Endometrial microvascular endothelial cells (primary cell): ENCODE measurements at regions not wholly inside any gene's neighbourhood (a gene's known extent, or its start where the extent isn't known, plus 50 kb on each side); places are given as distances from the start of the nearest gene placed in this dataset.
"Not testable (repeated sequence)": the region's sequence is repeated elsewhere in the genome, so short reads cannot be mapped to it uniquely, and the experiment has no call there.

ENCODE experiments used
- in situ Hi-C: cut with HindIII; loops from 2 replicates; pipeline ENCODE4 v1.10.0; 2017; ENCODE audit warnings: low sequenced_read_pairs, low pct_unique_long_range_greater_than_20kb; ENCODE audit errors: inconsistent ontology term

DNA sequence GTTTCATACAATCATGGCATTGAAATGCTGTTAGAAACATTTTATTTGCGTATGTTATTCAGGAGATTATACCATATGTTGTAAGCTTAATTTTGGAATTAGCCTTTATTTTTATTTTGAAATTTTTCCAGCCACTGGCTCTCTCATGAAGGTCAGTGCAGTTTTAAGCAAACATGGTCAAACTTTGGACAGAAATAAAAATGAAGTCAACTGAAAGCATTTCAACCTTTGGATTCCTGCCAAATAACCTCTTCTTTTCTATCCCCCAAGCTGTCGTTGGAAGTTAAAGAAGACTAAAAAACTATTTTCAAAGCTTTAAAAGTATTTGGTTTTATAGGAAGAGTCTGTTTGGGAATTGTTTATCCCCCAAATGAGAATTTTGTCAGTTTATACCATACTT is 846.6 kb downstream of the MCTP2 start:
- in situ Hi-C loops, result no loop called here

DNA sequence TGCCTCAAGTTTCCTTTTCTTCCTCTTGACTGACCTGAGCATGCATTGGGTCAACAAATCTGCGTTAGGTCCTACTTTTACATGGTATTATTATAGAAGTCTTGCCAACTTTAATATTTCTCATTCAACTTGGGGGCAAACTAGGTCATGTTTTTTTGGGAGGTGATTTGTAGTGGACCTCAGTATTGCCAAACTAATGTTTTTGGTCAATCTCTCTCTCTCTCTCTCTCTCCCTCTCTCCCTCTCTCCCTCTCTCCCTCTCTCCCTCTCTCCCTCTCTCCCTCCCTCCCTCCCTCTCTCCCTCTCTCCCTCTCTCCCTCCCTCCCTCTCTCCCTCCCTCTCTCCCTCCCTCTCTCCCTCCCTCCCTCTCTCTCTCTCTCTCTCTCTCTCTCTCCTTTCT is 848.9 kb downstream of the MCTP2 start:
- in situ Hi-C loops, result not testable (repeated sequence)

DNA sequence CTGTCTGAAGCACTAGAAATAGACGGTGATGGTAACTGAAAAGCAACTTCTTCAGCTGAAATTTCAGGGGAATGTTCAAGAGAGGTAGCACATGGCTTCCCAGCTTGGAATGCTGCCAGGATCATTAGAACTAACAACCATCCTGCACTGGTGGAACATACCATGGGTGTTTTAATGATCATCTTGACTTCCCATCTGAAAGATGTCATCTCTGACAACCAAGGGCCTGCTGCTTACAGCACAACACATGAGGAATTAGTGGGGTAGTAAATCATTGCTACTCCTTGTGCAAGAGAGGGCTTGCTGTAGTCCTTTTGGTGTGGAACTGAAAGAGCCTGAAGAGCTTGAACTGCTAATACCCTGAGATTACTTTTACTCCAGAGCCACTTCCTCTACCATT is 853.7 kb downstream of the MCTP2 start:
- in situ Hi-C loops, result no loop called here

DNA sequence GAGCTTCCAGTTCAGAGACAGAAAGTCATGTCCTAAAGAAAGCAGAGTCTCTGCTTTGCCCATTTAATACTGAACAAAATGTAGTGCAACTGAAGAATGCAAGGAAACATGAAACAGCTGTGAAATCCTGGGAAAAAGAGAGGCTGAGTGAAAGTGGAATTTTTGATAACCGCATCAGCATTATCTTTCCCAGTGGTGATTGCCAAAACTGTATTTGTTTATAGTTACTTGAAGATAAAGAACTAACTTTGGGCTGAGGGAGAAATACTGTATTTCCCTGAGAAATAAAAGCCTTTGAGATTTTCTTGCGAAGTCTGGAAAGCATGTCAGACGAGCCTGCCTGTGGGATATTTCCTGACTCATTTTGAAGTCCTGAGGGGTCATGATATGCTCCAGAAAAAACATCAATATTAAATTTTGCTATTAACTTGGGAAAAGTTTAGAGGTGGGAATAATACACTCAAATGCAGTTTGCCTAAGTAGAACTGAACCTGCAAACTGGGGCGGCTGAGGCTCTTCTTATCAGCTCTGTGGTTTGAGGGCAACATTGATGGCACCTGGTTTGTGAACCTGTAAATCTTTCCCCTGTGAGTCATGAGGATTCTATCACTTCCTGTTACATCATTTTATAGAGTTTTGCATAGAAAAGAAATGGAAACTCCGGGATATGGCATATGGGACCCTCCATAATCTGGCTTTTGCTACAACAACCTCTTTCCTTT is 855.3 kb downstream of the MCTP2 start:
- in situ Hi-C loops, result no loop called here

DNA sequence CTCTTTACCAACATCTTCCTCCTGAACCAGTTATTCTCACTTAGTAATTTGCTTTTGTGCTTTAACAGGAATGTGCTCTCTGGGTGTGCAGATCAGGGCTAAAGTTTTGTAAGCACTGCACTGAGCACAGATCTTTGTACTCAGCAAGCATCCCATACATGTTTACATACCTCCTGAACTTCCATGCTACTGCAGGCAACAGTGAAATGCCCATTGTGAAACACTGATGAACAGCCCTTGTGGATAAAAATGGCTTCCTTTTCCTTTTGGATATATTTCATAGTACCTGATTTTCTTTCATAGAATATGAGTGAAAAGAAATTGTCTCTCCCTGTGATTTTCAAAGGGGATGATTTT is 855.9 kb downstream of the MCTP2 start:
- in situ Hi-C loops, result no loop called here

DNA sequence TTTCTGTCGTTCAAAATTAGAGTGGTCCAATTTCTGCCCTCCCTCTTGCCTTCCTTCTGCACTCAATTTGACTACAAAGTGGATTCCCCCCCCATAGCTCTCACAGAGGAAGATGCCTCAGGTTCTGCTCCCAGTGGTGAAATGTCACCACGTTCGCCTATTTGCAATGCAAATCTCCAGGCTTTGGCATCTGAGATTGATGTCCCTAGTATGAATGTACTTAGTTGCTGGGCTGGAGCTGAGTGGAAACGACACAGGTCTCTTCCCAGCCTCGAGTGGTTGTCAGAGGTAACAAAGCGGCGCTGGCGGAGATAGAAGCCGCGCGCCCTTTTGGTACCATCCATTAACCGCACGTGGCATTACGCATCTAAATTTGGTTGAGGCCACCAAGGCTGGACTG is 860.1 kb downstream of the MCTP2 start:
- in situ Hi-C loops, result no loop called here

DNA sequence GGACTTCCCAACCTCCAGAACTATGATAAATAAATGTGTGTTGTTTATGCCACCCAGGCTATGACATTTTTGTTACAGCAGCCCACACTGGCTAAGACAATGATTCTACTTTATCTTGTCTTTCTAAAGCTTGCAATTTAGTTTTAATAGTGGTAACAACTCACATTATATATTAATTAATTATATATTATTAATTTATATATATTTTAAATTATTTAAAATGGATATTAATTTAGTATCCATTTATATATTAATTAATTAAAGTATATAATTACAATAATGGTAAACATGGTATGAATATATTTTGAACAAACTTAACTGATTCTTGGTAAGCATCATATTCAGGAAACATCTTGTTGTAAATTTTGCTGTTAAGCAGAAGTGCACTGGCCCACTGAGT is 863.9 kb downstream of the MCTP2 start:
- in situ Hi-C loops, result no loop called here

DNA sequence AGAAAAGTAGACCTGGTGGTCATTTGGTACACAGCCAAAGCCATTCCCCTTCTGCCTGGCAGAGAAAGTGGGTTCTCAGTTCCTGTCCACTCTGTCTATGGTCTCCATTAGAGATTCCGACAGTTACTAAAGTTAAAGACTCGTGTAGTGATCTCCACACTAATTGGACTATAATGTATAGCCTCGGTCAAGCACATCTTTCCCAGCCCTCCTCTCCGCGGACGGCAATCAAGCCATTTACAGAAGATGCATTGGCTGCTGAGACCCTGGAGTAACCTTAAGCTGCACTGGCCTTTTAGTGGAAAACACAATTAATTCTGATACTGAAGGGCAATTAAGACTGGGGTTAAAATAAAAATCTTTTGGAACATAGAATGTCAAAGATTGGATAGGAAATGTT is 865.3 kb downstream of the MCTP2 start:
- in situ Hi-C loops, result no loop called here

DNA sequence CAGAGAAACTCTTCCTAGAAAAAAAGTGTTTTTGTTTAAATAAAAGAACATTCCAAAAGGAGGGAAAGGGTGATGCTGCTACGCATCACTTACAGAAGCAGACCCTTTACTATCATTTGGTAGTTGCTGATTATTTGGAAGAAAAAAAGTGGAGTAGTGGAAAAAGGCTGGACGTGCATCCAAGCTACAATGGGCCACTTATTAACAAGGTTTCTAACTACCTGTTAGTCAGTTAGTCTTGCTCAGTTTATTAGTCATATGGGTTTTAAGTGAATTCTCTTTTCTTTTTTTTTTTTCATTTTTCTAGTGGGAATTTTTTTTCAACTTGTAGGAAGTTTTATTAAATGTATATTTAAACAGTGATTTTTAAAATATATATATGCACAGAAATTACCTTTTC is 866.0 kb downstream of the MCTP2 start:
- in situ Hi-C loops, result no loop called here

DNA sequence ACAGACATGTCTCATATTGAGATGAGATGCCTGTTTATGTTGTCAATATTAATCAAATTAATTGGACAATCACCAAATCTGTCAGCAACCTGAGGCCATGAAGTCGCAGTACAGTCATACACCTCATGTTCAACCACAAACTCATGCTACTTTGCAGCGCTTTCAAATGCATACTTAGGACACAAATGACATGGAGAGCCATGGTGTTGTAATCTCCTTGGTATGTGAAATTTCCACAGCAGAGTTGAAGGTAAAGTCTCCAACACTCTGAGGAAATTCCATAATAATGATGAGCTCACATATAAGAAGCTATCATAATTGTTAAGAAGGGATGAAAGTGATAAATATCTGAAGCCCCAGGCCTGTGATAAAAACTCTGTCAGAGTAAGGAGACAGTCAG is 873.9 kb downstream of the MCTP2 start:
- in situ Hi-C loops, result no loop called here

DNA sequence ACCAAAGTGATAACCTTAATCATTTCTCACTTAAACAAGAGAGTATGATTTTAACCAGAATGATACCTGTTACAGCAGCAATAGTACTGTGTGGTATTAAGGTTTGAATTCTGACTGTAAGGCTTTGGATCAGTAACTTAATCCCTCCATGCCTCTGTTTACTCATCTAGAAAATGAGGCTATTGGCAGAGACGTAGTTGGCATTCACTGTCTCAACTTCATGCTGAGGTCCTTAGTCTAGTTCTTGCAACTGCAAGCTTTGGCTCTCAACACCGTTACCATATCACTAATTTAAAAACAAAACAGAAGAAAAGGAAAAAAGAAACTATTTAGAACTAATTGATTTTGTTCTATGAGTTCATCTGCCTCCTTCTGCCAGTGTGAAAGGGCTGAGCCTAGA is 875.4 kb downstream of the MCTP2 start:
- in situ Hi-C loops, result no loop called here

DNA sequence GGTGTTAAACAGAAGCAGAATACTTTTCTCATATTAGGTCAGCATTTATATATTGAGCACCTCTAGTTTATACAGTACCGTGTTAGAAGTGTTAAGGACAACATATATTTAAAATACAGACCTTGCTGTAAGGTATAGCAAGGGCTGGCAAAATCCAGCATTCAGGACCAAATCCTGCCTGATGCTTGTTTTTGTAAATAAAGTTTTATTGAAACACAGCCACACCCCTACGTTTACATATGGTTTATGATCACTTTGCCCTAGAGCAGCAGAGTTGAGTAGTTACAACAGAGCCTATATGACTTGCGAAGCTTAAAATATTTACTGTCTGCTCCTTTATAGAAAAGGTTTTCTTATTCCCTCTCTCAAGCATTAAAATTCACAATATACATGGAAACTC is 877.3 kb downstream of the MCTP2 start:
- in situ Hi-C loops, result no loop called here

DNA sequence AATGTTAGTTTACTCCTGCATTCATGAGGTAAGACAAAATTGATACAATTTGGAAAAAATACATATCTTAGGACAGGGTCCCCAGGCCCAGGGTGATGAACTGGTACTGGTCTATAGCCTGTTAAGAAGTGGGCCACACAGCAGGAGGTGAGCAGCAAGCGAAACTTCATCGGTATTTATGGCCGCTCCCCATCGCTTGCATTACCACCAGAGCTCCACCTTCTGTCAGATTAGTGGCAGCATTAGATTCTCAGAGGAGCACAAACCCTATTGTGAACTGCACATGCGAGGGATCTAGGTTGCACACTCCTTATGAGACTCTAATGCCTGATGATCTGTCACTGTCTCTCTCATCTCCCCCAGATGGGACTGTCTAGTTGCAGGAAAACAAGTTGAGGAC is 880.6 kb downstream of the MCTP2 start:
- in situ Hi-C loops, result no loop called here

DNA sequence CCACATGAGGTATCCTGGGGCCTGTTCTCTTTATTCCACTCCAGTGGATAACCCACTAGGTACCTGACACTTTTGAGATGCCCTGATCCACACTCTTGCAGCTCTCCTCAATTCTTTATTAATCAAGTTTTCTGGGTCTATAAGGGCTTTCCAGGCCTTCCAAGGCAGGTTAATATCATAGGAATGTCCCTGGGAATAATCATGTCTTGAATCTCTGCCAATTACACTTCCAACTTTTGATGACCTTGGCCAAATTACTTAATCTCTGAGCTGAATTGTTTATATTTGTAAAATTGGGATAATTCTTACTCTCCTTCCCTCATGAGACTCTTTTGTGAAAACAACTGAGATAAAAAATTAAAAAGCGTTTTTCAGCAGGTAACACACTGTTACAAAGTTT is 881.7 kb downstream of the MCTP2 start:
- in situ Hi-C loops, result no loop called here

DNA sequence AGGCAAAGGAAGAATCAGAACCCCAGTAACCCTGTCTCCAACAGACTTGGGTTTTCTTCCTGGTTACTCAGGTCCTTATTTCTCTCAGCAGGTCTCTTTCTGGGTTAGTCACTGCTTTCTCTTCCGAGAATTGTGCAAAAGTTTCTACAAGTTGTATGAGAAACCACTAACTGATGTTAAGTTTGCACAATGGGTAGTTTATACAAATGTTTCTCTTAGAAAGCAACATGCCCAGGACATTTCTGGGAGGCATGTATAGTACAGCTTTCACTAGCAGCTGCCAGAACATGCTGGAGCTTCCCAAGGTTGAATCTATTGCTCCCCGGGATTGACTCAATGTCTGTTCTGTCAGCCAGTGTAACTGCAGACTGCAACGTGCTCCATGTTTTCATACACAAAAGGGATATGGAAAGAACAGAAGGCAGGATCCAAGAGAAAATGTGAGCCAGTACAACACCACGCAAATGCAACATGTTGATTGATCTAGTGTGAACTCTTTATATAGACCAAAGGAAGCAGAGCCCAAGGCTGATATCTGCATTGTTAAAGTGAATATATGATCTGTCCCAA is 887.8 kb downstream of the MCTP2 start:
- in situ Hi-C loops, result no loop called here

DNA sequence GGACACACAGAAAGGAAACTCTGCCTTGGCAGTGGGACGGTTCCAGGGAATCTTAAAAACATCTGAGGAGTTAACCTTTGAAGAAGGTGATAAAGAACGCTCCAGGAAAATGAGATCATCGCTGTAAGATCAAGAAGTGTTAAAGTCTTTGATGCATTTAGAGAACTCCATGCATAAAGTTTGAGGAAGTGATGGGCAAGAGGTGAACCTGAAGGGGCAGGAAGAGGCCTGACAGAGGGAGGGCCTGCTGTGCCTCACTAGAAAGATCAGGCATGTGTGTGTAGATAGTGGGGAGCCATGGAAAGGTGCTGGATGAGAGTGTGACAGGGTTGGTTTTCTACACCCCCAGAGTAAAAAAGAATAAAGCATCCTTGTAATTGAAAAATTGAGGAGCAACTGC is 889.2 kb downstream of the MCTP2 start:
- in situ Hi-C loops, result no loop called here

DNA sequence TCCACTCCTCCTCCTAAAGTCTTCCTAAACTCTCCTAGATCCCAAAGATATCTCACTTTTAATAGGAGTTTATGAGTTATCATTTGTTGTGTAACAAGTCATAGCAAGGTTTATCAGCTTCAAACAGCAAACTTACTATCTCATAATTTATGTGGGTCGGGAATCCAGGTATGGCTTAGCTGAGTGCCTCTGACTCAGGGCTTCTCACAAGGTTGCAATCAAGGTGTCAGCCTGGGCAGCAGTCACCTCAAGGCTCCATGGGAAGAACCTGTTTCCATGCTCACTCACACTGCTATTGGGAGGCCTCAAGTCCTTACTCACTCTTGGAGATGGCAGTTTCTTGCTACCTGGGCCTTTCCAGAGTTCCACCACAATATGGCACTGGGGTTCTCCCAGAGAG is 889.8 kb downstream of the MCTP2 start:
- in situ Hi-C loops, result no loop called here

DNA sequence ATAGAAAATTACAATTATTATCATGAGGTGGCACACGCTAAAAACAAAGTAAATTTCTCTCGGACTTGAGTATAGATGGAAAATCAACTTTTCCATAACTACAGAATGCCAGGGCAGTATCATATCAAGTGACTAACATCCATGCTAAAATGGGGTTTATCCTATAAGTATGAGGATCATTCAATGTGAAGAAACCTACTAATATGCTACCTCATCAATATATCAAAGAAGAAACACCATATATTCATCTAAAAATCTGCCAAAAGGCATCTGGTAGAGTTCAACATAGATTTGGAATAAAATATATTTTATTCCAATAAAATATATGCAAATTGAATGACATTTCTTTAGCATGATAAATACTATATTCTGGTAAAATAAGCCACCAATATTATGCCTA is 894.4 kb downstream of the MCTP2 start:
- in situ Hi-C loops, result no loop called here

DNA sequence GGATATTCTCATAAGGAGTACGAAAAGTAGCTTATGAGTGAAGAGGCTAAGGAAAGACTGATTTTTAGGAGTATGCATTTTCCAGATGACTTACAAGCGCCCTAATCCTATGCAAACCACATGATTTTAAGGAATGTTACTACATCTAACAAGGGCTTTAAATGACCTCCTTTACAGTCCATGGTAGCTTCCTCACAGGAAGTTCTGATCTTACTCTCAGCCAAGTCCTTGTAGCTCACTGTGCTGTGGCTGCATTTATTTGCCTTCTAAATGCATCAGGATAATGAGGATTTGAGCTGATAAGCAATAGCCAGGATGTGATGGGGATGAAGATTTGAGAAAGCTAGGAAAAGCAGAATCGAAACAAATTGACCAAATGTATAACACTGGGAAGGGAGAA is 896.0 kb downstream of the MCTP2 start:
- in situ Hi-C loops, result no loop called here

DNA sequence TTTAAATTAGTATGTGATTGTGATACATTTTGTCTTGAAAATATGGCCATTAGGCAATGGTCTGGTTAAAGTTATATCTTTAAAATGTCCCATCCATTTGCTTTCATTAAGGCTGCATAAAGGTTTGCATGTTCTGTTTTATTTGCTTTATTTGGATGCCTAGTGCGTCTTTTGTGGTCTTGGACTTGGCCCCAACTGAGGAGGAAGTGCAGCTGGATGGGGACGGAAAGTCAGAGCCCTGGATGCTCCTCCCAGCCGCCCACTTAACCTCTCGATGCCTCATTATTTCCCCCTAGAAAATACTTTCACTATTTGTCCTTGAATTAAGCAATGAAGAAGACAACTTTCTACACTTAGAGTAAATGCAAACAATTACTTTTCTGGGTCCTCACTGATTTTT is 898.2 kb downstream of the MCTP2 start:
- in situ Hi-C loops, result no loop called here

DNA sequence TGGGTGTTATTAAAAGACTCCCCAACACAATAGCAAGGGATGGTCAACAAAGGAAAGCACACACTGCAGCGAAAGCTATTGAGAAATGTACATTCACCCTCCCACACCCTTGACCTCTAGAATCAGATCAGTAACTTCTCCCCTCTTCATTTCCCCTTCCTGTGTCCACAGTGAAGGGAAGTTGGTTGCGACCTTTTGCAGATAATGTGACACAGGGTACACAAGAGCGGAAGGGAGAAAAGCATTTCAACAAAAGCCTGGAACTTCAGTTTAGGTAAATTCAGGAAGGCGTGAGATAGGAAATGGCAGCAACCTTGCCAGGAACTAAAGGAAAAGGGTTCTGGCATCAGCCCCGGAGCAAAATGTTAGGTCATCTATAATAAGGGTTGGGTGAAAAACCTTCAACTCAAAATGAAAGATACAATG is 899.8 kb downstream of the MCTP2 start:
- in situ Hi-C loops, result no loop called here
